ENCODE measurements at regions not wholly inside any gene's neighbourhood (a gene's known extent, or its start where the extent isn't known, plus 50 kb on each side); places are given as distances from the start of the nearest gene placed in this dataset.

DNA sequence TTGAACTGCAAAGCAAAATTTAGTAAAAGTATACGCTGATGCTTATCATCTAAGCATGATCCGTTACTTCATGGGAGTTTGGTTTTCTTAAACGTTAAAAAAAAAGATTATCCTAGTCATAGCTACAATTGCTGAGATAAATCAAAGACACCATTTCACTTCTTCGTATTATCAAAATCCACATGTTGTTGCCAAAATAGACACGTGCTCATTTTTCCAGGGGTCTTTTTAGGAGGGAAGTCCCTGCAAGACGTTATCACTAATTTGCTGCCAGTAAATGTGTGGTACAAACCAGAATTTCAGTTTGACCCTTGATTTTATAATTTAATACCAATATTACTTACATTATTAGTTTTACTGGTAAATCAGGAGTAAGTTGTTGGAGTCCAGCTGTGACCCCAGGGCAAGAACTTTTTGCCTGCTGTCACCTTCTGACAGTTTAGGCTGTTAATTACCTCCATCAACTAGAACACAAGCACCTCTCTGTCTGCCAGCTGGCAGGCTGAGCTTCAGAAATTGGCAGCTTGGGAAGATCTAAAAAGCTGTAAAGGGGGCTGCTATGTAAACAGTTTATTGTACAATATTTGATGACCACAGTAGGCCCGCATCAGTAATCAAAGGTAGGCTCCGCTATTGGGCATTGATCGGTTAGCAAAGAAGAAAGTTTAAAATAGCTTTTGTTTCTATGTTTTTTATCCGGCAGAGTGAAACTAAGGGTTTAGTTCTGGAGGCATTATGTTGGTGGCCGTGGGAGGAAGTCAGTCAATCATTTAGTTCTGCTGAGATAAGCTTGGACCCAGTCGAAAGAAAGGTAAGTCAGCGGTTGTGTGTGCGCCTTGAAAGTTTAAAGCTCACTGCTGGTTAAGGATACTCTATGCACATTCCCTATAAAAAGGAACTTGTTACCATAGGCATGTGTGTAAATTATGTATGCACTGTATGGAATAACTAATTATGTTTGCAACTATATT is 196.4 kb downstream of the FBXO8 start:
- intact Hi-C loops (cut with micrococcal nuclease), result no loop called here
- no peak for DNase-seq (ENCODE audit: low spot score)
- no peak overlapping the region for H3K27ac Mint-ChIP-seq
- H3K4me1 Mint-ChIP-seq (ENCODE audit: low read depth), result no peaks in the 10 kb centered on the region
- no peaks in the 10 kb centered on the region for H3K9me3 Mint-ChIP-seq
- H3K36me3 Mint-ChIP-seq (ENCODE audit: low read depth), result no peaks in the 10 kb centered on the region
- H3K27me3 Mint-ChIP-seq (ENCODE audit: insufficient read depth), result no peaks in the 10 kb centered on the region
- no peak overlapping the region for H3K4me3 Mint-ChIP-seq

DNA sequence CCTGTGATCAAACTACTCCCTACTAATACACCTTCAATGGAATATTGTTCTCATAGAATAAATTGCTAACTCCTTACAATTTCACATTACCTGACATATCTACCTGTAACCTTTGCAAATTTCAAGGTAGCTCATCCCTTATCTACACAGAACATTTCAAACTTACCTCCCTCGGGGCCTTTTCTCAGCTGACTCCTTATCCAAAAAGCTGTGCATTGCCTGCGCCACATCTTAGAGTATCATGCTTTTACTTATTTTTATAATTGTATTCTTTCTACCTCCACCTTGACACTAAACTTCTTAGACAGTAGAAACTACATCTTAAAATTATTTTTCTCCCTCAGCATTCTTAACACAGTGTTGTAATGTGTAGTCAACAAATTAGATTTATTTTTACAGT is 198.5 kb downstream of the FBXO8 start:
- no peak overlapping the region for H3K27ac Mint-ChIP-seq
- no peaks in the 10 kb centered on the region for H3K9me3 Mint-ChIP-seq
- no peaks in the 10 kb centered on the region for H3K36me3 Mint-ChIP-seq (ENCODE audit: low read depth)
- no peak for DNase-seq (ENCODE audit: low spot score)
- no peaks in the 10 kb centered on the region for H3K27me3 Mint-ChIP-seq (ENCODE audit: insufficient read depth)
- no peak overlapping the region for H3K4me3 Mint-ChIP-seq
- no peaks in the 10 kb centered on the region for H3K4me1 Mint-ChIP-seq (ENCODE audit: low read depth)
- intact Hi-C loops (cut with micrococcal nuclease), result no loop called here

DNA sequence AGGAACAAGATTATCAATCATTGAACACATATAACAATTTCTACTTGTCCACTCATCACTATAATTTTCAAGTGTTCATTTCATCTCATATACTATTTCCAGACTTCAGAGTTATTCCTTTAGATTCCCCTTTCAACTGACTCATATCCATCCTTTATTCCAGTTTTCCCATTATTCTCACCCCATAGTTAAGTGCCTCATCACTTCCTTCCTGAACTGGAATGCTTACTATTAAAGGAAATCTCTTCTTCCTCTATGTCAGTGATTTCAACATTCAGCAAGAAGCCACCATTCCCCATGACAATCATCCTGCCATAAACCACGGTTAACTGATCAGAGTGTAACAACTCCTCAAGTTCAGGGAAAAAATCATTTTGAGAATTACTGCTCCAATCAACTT is 198.9 kb downstream of the FBXO8 start:
- intact Hi-C loops (cut with micrococcal nuclease), result no loop called here
- Mint-ChIP-seq H3K27me3 (ENCODE audit: insufficient read depth) (no peaks in the 10 kb centered on the region), H3K4me1 (ENCODE audit: low read depth) (no peaks in the 10 kb centered on the region), H3K27ac (no peak overlapping the region), H3K36me3 (ENCODE audit: low read depth) (no peaks in the 10 kb centered on the region), H3K9me3 (no peaks in the 10 kb centered on the region), H3K4me3 (no peak overlapping the region)
- DNase-seq (ENCODE audit: low spot score), result no peak

GRCh38 chr4:174080361-174080760 is 203.1 kb downstream of the FBXO8 start:
- intact Hi-C loops (cut with micrococcal nuclease), result no loop called here
- Mint-ChIP-seq H3K27me3 (ENCODE audit: insufficient read depth) (no peaks in the 10 kb centered on the region), H3K4me3 (no peak overlapping the region), H3K4me1 (ENCODE audit: low read depth) (no peaks in the 10 kb centered on the region), H3K9me3 (no peaks in the 10 kb centered on the region), H3K36me3 (ENCODE audit: low read depth) (no peaks in the 10 kb centered on the region), H3K27ac (no peak overlapping the region)
- DNase-seq (ENCODE audit: low spot score), result no peak

DNA sequence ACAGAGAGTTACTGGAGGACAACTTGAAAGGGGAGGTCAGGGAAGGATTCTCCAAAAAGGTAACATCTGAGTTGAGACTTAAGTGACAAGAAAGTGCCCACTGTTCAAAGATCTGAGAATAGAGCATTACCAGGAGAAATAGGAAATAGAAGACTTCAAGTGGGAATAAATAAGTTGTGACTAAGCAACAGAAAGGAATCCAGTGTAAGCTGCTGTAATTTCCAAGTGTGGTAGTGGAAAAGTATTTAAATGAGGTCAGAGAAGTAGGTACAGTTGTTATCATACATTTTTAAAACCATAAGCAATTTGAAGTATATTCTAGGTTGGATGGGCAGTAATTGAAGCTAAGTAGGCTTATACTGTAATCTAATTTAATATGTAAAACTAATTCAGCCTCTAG is 211.9 kb downstream of the FBXO8 start:
- Mint-ChIP-seq H3K4me3 (no peak overlapping the region), H3K27ac (no peak overlapping the region), H3K27me3 (ENCODE audit: insufficient read depth) (no peaks in the 10 kb centered on the region), H3K9me3 (no peaks in the 10 kb centered on the region), H3K4me1 (ENCODE audit: low read depth) (no peaks in the 10 kb centered on the region), H3K36me3 (ENCODE audit: low read depth) (no peaks in the 10 kb centered on the region)
- DNase-seq (ENCODE audit: low spot score), result no peak
- intact Hi-C loops (cut with micrococcal nuclease), result no loop called here

DNA sequence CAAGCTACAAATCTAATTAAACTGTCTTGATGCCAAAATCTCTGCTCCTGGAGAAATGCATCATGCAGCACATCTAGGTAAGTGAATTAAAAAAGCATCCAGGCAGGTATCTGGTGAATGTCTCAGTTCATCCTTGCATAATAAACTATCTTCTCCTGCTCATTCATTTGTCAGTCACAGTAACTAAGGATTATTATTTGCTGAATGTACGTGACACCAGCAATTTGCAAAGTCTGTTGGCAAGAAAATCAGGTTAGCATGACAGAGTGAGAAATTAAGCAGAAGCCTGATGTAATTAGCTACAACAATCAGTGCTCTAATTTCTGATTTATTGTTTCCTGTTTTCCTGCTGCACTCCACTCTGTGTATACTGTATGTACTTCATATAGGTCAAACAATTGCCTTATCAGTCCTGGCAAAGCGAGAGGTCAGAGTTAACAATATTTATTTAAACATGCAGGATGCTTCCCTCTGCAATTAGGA is 213.6 kb downstream of the FBXO8 start:
- intact Hi-C loops (cut with micrococcal nuclease), result no loop called here
- DNase-seq (ENCODE audit: low spot score), result no peak
- H3K4me3 Mint-ChIP-seq, result no peak overlapping the region
- no peaks in the 10 kb centered on the region for H3K4me1 Mint-ChIP-seq (ENCODE audit: low read depth)
- no peaks in the 10 kb centered on the region for H3K27me3 Mint-ChIP-seq (ENCODE audit: insufficient read depth)
- no peaks in the 10 kb centered on the region for H3K9me3 Mint-ChIP-seq
- H3K27ac Mint-ChIP-seq, result no peak overlapping the region
- H3K36me3 Mint-ChIP-seq (ENCODE audit: low read depth), result no peaks in the 10 kb centered on the region

DNA sequence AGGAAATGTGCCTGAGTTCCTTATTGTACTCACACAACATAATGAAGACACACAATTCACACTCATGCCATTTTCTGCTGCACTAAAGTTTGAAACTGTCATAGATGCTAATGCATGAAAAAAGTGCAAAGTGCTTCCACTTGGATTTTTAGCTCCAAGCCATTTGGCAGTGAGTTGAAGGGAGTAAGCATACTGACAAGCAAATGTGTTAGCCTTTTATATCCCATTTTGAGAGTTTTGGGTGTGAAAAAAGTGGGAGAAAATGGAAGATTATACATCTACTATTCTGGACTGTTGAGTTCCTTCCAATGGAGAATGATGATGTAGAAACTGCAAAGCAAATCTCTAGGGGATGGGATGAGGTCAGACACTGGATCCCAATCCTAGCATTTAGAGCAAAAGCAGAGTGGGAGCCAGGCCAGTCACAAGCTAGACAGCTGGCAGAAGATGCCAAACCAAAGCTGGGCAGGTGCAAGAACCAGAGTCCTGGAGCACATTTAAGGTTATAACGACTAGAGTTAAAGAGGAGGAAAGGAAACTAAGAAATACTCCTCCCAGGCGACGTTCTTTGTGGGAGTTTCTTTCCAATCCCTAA is 216.8 kb downstream of the FBXO8 start:
- intact Hi-C loops (cut with micrococcal nuclease), result no loop called here
- H3K27me3 Mint-ChIP-seq (ENCODE audit: insufficient read depth), result no peaks in the 10 kb centered on the region
- no peaks in the 10 kb centered on the region for H3K4me1 Mint-ChIP-seq (ENCODE audit: low read depth)
- H3K27ac Mint-ChIP-seq, result no peak overlapping the region
- DNase-seq (ENCODE audit: low spot score), result no peak
- H3K9me3 Mint-ChIP-seq, result no peaks in the 10 kb centered on the region
- no peaks in the 10 kb centered on the region for H3K36me3 Mint-ChIP-seq (ENCODE audit: low read depth)
- H3K4me3 Mint-ChIP-seq, result no peak overlapping the region

GRCh38 chr4:174062831-174063230 is 220.6 kb downstream of the FBXO8 start:
- DNase-seq (ENCODE audit: low spot score), result no peak
- no peaks in the 10 kb centered on the region for H3K27me3 Mint-ChIP-seq (ENCODE audit: insufficient read depth)
- no peaks in the 10 kb centered on the region for H3K9me3 Mint-ChIP-seq
- no peaks in the 10 kb centered on the region for H3K4me1 Mint-ChIP-seq (ENCODE audit: low read depth)
- no peak overlapping the region for H3K27ac Mint-ChIP-seq
- no peak overlapping the region for H3K4me3 Mint-ChIP-seq
- intact Hi-C loops (cut with micrococcal nuclease), result no loop called here
- no peaks in the 10 kb centered on the region for H3K36me3 Mint-ChIP-seq (ENCODE audit: low read depth)

DNA sequence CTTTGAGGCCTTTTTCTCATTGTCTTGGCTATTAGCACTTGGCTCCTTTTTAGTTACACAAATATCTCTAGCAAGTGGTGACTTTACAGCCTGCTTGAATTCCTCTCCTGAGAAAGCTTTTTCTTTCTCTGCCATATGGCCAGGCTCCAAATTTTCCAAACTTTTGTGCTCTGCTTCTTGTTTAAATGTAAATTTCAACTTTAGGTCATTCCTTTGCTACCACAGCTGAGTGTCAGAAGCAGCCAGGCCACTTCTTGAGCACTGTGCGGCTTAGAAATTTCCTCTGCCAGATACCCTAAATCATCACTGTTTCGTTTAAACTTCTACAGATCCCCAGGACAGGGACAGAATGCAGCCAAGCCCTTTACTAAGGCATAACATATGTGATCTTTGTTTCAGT is 222.4 kb downstream of the FBXO8 start:
- intact Hi-C loops (cut with micrococcal nuclease), result no loop called here
- DNase-seq (ENCODE audit: low spot score), result no peak
- Mint-ChIP-seq H3K36me3 (ENCODE audit: low read depth) (no peaks in the 10 kb centered on the region), H3K4me3 (no peak overlapping the region), H3K9me3 (no peaks in the 10 kb centered on the region), H3K4me1 (ENCODE audit: low read depth) (no peaks in the 10 kb centered on the region), H3K27ac (no peak overlapping the region), H3K27me3 (ENCODE audit: insufficient read depth) (no peaks in the 10 kb centered on the region)

GRCh38 chr4:174058846-174059245 is 224.6 kb downstream of the FBXO8 start:
- H3K27me3 Mint-ChIP-seq (ENCODE audit: insufficient read depth), result no peaks in the 10 kb centered on the region
- no peak overlapping the region for H3K27ac Mint-ChIP-seq
- H3K4me1 Mint-ChIP-seq (ENCODE audit: low read depth), result no peaks in the 10 kb centered on the region
- DNase-seq (ENCODE audit: low spot score), result no peak
- H3K36me3 Mint-ChIP-seq (ENCODE audit: low read depth), result no peaks in the 10 kb centered on the region
- no peak overlapping the region for H3K4me3 Mint-ChIP-seq
- H3K9me3 Mint-ChIP-seq, result no peaks in the 10 kb centered on the region
- intact Hi-C loops (cut with micrococcal nuclease), result no loop called here

- no peak for DNase-seq (ENCODE audit: low spot score)
These were observed 226.5 kb downstream of the FBXO8 start for GRCh38 chr4:174056959-174057358.

GRCh38 chr4:174055344-174055743 is 228.1 kb downstream of the FBXO8 start:
- H3K9me3 Mint-ChIP-seq, result no peaks in the 10 kb centered on the region
- no peak for DNase-seq (ENCODE audit: low spot score)
- H3K27ac Mint-ChIP-seq, result no peak overlapping the region
- intact Hi-C loops (cut with micrococcal nuclease), result no loop called here
- no peaks in the 10 kb centered on the region for H3K27me3 Mint-ChIP-seq (ENCODE audit: insufficient read depth)
- no peaks in the 10 kb centered on the region for H3K36me3 Mint-ChIP-seq (ENCODE audit: low read depth)
- H3K4me1 Mint-ChIP-seq (ENCODE audit: low read depth), result no peaks in the 10 kb centered on the region
- H3K4me3 Mint-ChIP-seq, result no peak overlapping the region

More at GRCh38 chr4:174056959-174057358, 226.5 kb downstream of the FBXO8 start:
- Mint-ChIP-seq H3K27ac (no peak overlapping the region), H3K4me3 (no peak overlapping the region), H3K36me3 (ENCODE audit: low read depth) (no peaks in the 10 kb centered on the region), H3K27me3 (ENCODE audit: insufficient read depth) (no peaks in the 10 kb centered on the region), H3K4me1 (ENCODE audit: low read depth) (no peaks in the 10 kb centered on the region), H3K9me3 (no peaks in the 10 kb centered on the region)
- intact Hi-C loops (cut with micrococcal nuclease), result no loop called here

DNA sequence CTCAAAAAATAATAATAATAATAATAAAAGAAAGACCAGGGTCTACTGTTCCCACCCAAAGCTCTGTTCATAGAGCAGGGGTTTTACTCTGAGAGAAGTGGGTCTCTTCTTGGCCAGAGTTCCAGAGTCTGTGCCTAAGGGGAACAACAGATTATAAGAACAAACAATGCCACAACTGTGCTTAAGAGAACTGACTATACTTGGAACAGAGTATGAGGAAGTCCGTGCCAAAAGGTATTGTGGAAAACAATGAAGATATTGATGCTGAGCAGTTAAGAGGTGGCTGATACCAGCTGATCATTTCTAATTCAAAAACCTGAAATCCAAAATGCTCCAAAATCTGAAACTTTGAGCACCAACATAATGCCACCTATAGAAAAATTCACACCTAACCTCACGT is 229.6 kb downstream of the FBXO8 start:
- no peak for DNase-seq (ENCODE audit: low spot score)
- H3K4me1 Mint-ChIP-seq (ENCODE audit: low read depth), result no peaks in the 10 kb centered on the region
- no peaks in the 10 kb centered on the region for H3K36me3 Mint-ChIP-seq (ENCODE audit: low read depth)
- H3K4me3 Mint-ChIP-seq, result no peak overlapping the region
- no peak overlapping the region for H3K27ac Mint-ChIP-seq
- no peaks in the 10 kb centered on the region for H3K9me3 Mint-ChIP-seq
- intact Hi-C loops (cut with micrococcal nuclease), result no loop called here
- H3K27me3 Mint-ChIP-seq (ENCODE audit: insufficient read depth), result no peaks in the 10 kb centered on the region
